HCT116 (cell line): ENCODE measurements at regions not wholly inside any gene's neighbourhood (a gene's known extent, or its start where the extent isn't known, plus 50 kb on each side); places are given as distances from the start of the nearest gene placed in this dataset.

ENCODE experiments used
- ATAC-seq: fragments of 200-7000 bp; cut with Tn5 transposase; 2 replicates; pipeline ENCODE4 v1.9.1; 2020; ENCODE audit warnings: mild to moderate bottlenecking, moderate library complexity
- BruUV-seq: library from RNA; stranded (reverse); fragments of 400-500 nt; replicated peaks from 2 replicates; lab custom pipeline; 2021; lab: Mats Ljungman, UMichigan
- CTCF ChIA-PET: fragments of 300-600 bp; sonication (Branson Sonifier 250); formaldehyde crosslinking; loops from one replicate; lab custom pipeline; 2021; ENCODE audit warnings: antibody characterized with exemption; lab: Charles Lee
- POLR2A ChIA-PET: fragments of 300-600, 350-600 bp; sonication (Branson Sonifier 250); formaldehyde crosslinking; loops from one replicate; lab custom pipeline; 2021; ENCODE audit warnings: antibody characterized with exemption; lab: Charles Lee
- RAD21 ChIA-PET, 2 experiments: fragments of 300-600 bp; sonication (Branson Sonifier 250); formaldehyde crosslinking; loops; one replicate each; lab custom pipeline; 2023; ENCODE audit warnings: low total read pairs in 2 of 2; ENCODE audit not compliant: uncharacterized antibody in 2 of 2, unreplicated experiment in 2 of 2, low non-redundant PET in 1 of 2; lab: Charles Lee
- DNase-seq: peaks from one replicate; pipeline ENCODE4 v3.0.0-alpha.2; 2010; ENCODE audit warnings: low read depth, low spot score
- H2AFZ ChIP-seq: fragments of 200-600 bp; shearing (Covaris generic), sonication (generic); 2 replicates; pipeline ENCODE4 v1.6.1; 2017; ENCODE audit warnings: low read depth, mixed run types, mixed read lengths, antibody characterized with exemption, low read length; ENCODE audit not compliant: poor library complexity, severe bottlenecking
- H3K27ac ChIP-seq: 2 replicates; pipeline ENCODE4 v1.5.1; 2012; ENCODE audit warnings: low read depth, low read length
- H3K27me3 ChIP-seq: fragments of 200-600 bp; sonication (generic); 2 replicates; pipeline ENCODE4 v1.6.1; 2016; ENCODE audit warnings: mixed run types, low read length, mixed read lengths; ENCODE audit not compliant: insufficient read depth
- H3K36me3 ChIP-seq, 2 experiments: fragments of 200-500 bp in 1 of 2; fragments of 200-600 bp in 1 of 2; sonication (Bioruptor generic) in 1 of 2; sonication (generic) in 1 of 2; 2 replicates each; pipeline versions ENCODE4 v1.5.1 to v1.6.1; 2014 to 2016; ENCODE audit warnings: low read length in 2 of 2, inconsistent platforms in 1 of 2, mixed read lengths in 1 of 2, mixed run types in 1 of 2; ENCODE audit not compliant: insufficient read depth in 2 of 2, control insufficient read depth in 1 of 2
- H3K4me1 ChIP-seq, 2 experiments: fragments of 200-600 bp in 1 of 2; sonication (generic) in 1 of 2; 2 replicates each; pipeline versions ENCODE4 v1.5.1 to v1.6.1; 2012 to 2017; ENCODE audit warnings: low read length in 2 of 2, inconsistent platforms in 1 of 2, mild to moderate bottlenecking in 1 of 2, mixed read lengths in 1 of 2, mixed run types in 1 of 2, moderate library complexity in 1 of 2; ENCODE audit not compliant: insufficient read depth in 2 of 2, control insufficient read depth in 1 of 2
- H3K4me2 ChIP-seq: fragments of 200-600 bp; sonication (generic); 2 replicates; pipeline ENCODE4 v1.6.1; 2017; ENCODE audit warnings: mixed run types, low read length, mixed read lengths
- H3K4me3 ChIP-seq, 2 experiments: fragments of 200-600 bp in 1 of 2; sonication (generic) in 1 of 2; replicated peaks in 1 of 2; 2 replicates each; pipeline ENCODE4 v1.5.1; 2011 to 2016; ENCODE audit warnings: low read length in 2 of 2, control low read depth in 1 of 2, low read depth in 1 of 2, mild to moderate bottlenecking in 1 of 2, mixed read lengths in 1 of 2, mixed run types in 1 of 2
- H3K79me2 ChIP-seq: fragments of 200-600 bp; sonication (generic); 2 replicates; pipeline ENCODE4 v1.6.1; 2017; ENCODE audit warnings: mild to moderate bottlenecking, mixed run types, low read length, moderate library complexity, mixed read lengths; ENCODE audit not compliant: insufficient read depth
- H3K9ac ChIP-seq: fragments of 200-600 bp; sonication (generic); 2 replicates; pipeline ENCODE4 v1.6.1; 2016; ENCODE audit warnings: low read length, mixed read lengths
- H3K9me2 ChIP-seq: fragments of 200-600 bp; sonication (generic), shearing (Covaris generic); 2 replicates; pipeline ENCODE4 v1.6.1; 2017; ENCODE audit warnings: mixed run types, mild to moderate bottlenecking, moderate library complexity; ENCODE audit not compliant: insufficient read depth
- H3K9me3 ChIP-seq, 2 experiments: fragments of 200-500 bp in 1 of 2; fragments of 200-600 bp in 1 of 2; sonication (Bioruptor generic) in 1 of 2; sonication (generic) in 1 of 2; 2 replicates each; pipeline ENCODE4 v1.6.1; 2014 to 2017; ENCODE audit warnings: low read length in 2 of 2, mixed read lengths in 2 of 2, inconsistent platforms in 1 of 2, low read depth in 1 of 2, mild to moderate bottlenecking in 1 of 2, mixed run types in 1 of 2, moderate library complexity in 1 of 2; ENCODE audit not compliant: control insufficient read depth in 1 of 2, insufficient read depth in 1 of 2
- H4K20me1 ChIP-seq: fragments of 200-600 bp; sonication (generic), shearing (Covaris generic); 2 replicates; pipeline ENCODE4 v1.6.1; 2017; ENCODE audit warnings: mixed run types, mild to moderate bottlenecking, moderate library complexity; ENCODE audit not compliant: insufficient read depth
- CBX3 ChIP-seq: IDR thresholded peaks from 2 replicates; pipeline ENCODE4 v1.6.1; 2012; ENCODE audit warnings: low read depth
- EGR1 ChIP-seq: IDR thresholded peaks from 2 replicates; pipeline ENCODE4 v1.6.1; 2012; ENCODE audit warnings: low read depth
- ELF1 ChIP-seq: IDR thresholded peaks from 2 replicates; pipeline ENCODE4 v1.6.1; 2012; ENCODE audit warnings: low read depth, borderline replicate concordance
- JUND ChIP-seq: IDR thresholded peaks from 2 replicates; pipeline ENCODE4 v1.6.1; 2012
- POLR2A ChIP-seq: IDR thresholded peaks from 2 replicates; pipeline ENCODE4 v1.7.0; 2011; ENCODE audit warnings: borderline replicate concordance; ENCODE audit not compliant: insufficient read depth, insufficient read length; ENCODE audit errors: extremely low read depth
- POLR2AphosphoS5 ChIP-seq: IDR thresholded peaks from 2 replicates; pipeline ENCODE4 v1.6.1; 2011; ENCODE audit warnings: mild to moderate bottlenecking, low read depth, low read length, moderate library complexity
- RAD21 ChIP-seq: IDR thresholded peaks from 2 replicates; pipeline ENCODE4 v1.6.1; 2012; ENCODE audit warnings: low read depth, mild to moderate bottlenecking
- SP1 ChIP-seq: IDR thresholded peaks from 2 replicates; pipeline ENCODE4 v1.6.1; 2012; ENCODE audit warnings: low read depth
- SRF ChIP-seq: IDR thresholded peaks from 2 replicates; pipeline ENCODE4 v1.6.1; 2012; ENCODE audit warnings: low read depth
- YY1 ChIP-seq: IDR thresholded peaks from 2 replicates; pipeline ENCODE4 v1.6.1; 2011; ENCODE audit warnings: low read length, low read depth, moderate library complexity, mild to moderate bottlenecking; ENCODE audit not compliant: insufficient replicate concordance; ENCODE audit errors: extremely low read depth
- intact Hi-C: fragments of 100-400 bp; cut with micrococcal nuclease; formaldehyde crosslinking; loops from 2 replicates; pipeline ENCODE4 v1.10.0; 2022
- TF ChIP-seq, protein P1 (sequence below): IDR thresholded peaks from 2 replicates; pipeline ENCODE4 v1.6.1; 2011; ENCODE audit warnings: mild to moderate bottlenecking, low read length, moderate library complexity; ENCODE audit not compliant: insufficient replicate concordance; ENCODE audit errors: extremely low read depth
- TF ChIP-seq, protein P2 (sequence below), 3 experiments: fragments of 200-600 bp in 1 of 3; sonication (generic) in 1 of 3; IDR thresholded peaks in 2 of 3; conservative IDR thresholded peaks in 1 of 3; 2 replicates each; pipeline ENCODE4 v1.5.1; 2012 to 2017; ENCODE audit warnings: low read depth in 2 of 3, low read length in 2 of 3, antibody characterized with exemption in 1 of 3, borderline replicate concordance in 1 of 3, control low read depth in 1 of 3, mild to moderate bottlenecking in 1 of 3, mixed read lengths in 1 of 3, mixed run types in 1 of 3, moderate library complexity in 1 of 3; ENCODE audit not compliant: insufficient read depth in 1 of 3
- TF ChIP-seq, protein P3 (sequence below): IDR thresholded peaks from 2 replicates; pipeline ENCODE4 v1.6.1; 2012
- TF ChIP-seq, protein P4 (sequence below): IDR thresholded peaks from 2 replicates; pipeline ENCODE4 v1.6.1; 2012; ENCODE audit warnings: low read depth

DNA sequence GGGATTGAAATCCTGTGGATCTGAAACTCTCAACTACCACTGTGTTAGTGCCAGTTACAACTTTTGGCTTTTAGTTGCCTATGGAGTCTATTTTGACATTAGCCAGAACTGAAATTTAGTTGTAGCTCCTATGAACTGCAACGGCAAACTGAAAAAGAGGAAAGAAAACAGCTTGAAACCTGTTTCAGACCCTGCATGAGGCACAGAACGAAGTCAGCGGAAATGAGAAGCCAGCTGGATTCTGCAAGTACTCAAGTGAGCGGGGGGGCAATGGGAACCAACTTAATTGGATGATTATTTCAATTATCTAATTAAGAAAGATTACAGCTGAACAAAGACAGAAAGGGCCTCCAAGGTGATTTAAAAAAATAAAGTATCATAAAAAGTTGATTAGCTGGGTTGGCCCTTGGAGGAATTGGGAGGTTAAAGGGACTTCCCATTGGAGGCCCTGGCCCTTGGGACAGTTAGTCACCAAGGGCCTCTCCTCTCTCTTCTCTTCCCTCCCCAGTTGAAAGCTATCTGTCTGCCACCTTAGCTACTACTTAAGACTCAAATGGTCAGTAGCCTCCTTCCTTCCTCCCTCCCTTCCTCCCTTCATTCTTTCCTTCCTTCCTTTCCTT lies 352.1 kb downstream of the SHQ1 start:
- H3K9me3 ChIP-seq = no peaks in the 10 kb centered on the region
- TF ChIP-seq CBX3 (no peak), EGR1 (no peak), POLR2A (no peak), RAD21 (no peak), SRF (no peak), JUND (no peak), POLR2AphosphoS5 (no peak), SP1 (no peak), YY1 (no peak), ELF1 (no peak)
- TF ChIP-seq, protein P1, sequence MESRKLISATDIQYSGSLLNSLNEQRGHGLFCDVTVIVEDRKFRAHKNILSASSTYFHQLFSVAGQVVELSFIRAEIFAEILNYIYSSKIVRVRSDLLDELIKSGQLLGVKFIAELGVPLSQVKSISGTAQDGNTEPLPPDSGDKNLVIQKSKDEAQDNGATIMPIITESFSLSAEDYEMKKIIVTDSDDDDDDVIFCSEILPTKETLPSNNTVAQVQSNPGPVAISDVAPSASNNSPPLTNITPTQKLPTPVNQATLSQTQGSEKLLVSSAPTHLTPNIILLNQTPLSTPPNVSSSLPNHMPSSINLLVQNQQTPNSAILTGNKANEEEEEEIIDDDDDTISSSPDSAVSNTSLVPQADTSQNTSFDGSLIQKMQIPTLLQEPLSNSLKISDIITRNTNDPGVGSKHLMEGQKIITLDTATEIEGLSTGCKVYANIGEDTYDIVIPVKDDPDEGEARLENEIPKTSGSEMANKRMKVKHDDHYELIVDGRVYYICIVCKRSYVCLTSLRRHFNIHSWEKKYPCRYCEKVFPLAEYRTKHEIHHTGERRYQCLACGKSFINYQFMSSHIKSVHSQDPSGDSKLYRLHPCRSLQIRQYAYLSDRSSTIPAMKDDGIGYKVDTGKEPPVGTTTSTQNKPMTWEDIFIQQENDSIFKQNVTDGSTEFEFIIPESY = no peak
- TF ChIP-seq, protein P2, sequence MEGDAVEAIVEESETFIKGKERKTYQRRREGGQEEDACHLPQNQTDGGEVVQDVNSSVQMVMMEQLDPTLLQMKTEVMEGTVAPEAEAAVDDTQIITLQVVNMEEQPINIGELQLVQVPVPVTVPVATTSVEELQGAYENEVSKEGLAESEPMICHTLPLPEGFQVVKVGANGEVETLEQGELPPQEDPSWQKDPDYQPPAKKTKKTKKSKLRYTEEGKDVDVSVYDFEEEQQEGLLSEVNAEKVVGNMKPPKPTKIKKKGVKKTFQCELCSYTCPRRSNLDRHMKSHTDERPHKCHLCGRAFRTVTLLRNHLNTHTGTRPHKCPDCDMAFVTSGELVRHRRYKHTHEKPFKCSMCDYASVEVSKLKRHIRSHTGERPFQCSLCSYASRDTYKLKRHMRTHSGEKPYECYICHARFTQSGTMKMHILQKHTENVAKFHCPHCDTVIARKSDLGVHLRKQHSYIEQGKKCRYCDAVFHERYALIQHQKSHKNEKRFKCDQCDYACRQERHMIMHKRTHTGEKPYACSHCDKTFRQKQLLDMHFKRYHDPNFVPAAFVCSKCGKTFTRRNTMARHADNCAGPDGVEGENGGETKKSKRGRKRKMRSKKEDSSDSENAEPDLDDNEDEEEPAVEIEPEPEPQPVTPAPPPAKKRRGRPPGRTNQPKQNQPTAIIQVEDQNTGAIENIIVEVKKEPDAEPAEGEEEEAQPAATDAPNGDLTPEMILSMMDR (IDR thresholded peaks at IDR 0.05 in 2 of 3, conservative IDR thresholded peaks at IDR 0.05 in 1 of 3; ENCODE audit: borderline replicate concordance in 1 of 3, insufficient read depth in 1 of 3, low read depth in 2 of 3, low read length in 2 of 3) = no peak
- TF ChIP-seq, protein P3, sequence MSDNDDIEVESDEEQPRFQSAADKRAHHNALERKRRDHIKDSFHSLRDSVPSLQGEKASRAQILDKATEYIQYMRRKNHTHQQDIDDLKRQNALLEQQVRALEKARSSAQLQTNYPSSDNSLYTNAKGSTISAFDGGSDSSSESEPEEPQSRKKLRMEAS = no peak
- TF ChIP-seq, protein P4, sequence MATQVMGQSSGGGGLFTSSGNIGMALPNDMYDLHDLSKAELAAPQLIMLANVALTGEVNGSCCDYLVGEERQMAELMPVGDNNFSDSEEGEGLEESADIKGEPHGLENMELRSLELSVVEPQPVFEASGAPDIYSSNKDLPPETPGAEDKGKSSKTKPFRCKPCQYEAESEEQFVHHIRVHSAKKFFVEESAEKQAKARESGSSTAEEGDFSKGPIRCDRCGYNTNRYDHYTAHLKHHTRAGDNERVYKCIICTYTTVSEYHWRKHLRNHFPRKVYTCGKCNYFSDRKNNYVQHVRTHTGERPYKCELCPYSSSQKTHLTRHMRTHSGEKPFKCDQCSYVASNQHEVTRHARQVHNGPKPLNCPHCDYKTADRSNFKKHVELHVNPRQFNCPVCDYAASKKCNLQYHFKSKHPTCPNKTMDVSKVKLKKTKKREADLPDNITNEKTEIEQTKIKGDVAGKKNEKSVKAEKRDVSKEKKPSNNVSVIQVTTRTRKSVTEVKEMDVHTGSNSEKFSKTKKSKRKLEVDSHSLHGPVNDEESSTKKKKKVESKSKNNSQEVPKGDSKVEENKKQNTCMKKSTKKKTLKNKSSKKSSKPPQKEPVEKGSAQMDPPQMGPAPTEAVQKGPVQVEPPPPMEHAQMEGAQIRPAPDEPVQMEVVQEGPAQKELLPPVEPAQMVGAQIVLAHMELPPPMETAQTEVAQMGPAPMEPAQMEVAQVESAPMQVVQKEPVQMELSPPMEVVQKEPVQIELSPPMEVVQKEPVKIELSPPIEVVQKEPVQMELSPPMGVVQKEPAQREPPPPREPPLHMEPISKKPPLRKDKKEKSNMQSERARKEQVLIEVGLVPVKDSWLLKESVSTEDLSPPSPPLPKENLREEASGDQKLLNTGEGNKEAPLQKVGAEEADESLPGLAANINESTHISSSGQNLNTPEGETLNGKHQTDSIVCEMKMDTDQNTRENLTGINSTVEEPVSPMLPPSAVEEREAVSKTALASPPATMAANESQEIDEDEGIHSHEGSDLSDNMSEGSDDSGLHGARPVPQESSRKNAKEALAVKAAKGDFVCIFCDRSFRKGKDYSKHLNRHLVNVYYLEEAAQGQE = no peak
- H3K36me3 ChIP-seq = no peaks in the 10 kb centered on the region
- intact Hi-C loops = no loop called here
- CTCF ChIA-PET = no interaction called here
- POLR2A ChIA-PET = no interaction called here
- RAD21 ChIA-PET = no interaction called here
- no TSS peak for BruUV-seq
- no peak overlapping the region for H3K4me2 ChIP-seq
- no peak overlapping the region for H3K4me3 ChIP-seq
- no peak overlapping the region for H3K9ac ChIP-seq
- H3K4me1 ChIP-seq = peaks cover 0 to 5% of the 10 kb centered on the region in 2 experiments; a peak in 1 of 4 replicates
- no peak for ATAC-seq
- no peaks in the 10 kb centered on the region for H3K27me3 ChIP-seq
- no peak overlapping the region for H2AFZ ChIP-seq
- no peaks in the 10 kb centered on the region for H3K9me2 ChIP-seq
- no peaks in the 10 kb centered on the region for H4K20me1 ChIP-seq
- no peaks in the 10 kb centered on the region for H3K79me2 ChIP-seq
- no peak for DNase-seq
- H3K27ac ChIP-seq = no peak overlapping the region
